A549 (cell line): ENCODE measurements at regions not wholly inside any gene's neighbourhood (a gene's known extent, or its start where the extent isn't known, plus 50 kb on each side); places are given as distances from the start of the nearest gene placed in this dataset.

Experiments used
- ATAC-seq, 2 experiments: fragments of 200-7000 bp in 1 of 2; fragments of >200 bp in 1 of 2; cut with Nextera tagmentation in 1 of 2; cut with Tn5 transposase in 1 of 2; 3 replicates each; pipeline versions ENCODE4 v1.8.0 to v1.9.1; 2018 to 2020; ENCODE audit warnings: mild to moderate bottlenecking in 1 of 2, moderate library complexity in 1 of 2
- CTCF ChIA-PET: fragments of 300-600 bp; sonication (Branson Sonifier 250); formaldehyde crosslinking; extraction: SDS; loops from one replicate; lab custom pipeline; 2021; ENCODE audit warnings: antibody characterized with exemption, inconsistent platforms; lab: Yijun Ruan, JAX
- POLR2A ChIA-PET: fragments of 350-600 bp; formaldehyde crosslinking; extraction: SDS; loops from one replicate; lab custom pipeline; 2021; ENCODE audit warnings: antibody characterized with exemption, inconsistent platforms; lab: Yijun Ruan, JAX
- DNase-seq, 2 experiments: peaks; one replicate each; pipeline versions ENCODE4 v3.0.0 to v3.0.0-alpha.2; 2011 to 2016; ENCODE audit warnings: low read depth in 1 of 2, low spot score in 1 of 2
- FAIRE-seq: peaks from 2 replicates; lab custom pipeline; 2011; peaks lifted over from hg19 to GRCh38; lab: Jason Lieb, UNC
- H3K27ac ChIP-seq, 2 experiments: fragments of >200 bp; sonication (Bioruptor Twin); formaldehyde crosslinking; 3 replicates each; pipeline ENCODE4 v1.5.1; 2016 to 2017
- H3K4me1 ChIP-seq: fragments of >200 bp; sonication (Bioruptor Twin); formaldehyde crosslinking; 3 replicates; pipeline ENCODE4 v1.6.1; 2016
- H3K4me2 ChIP-seq: fragments of >200 bp; sonication (Bioruptor Twin); formaldehyde crosslinking; 3 replicates; pipeline ENCODE4 v1.6.1; 2016
- H3K4me3 ChIP-seq: fragments of >200 bp; sonication (Bioruptor Twin); formaldehyde crosslinking; 3 replicates; pipeline ENCODE4 v1.5.1; 2016
- H3K9me3 ChIP-seq: fragments of >200 bp; sonication (Bioruptor Twin); formaldehyde crosslinking; 3 replicates; pipeline ENCODE4 v1.6.1; 2016
- CBX2 ChIP-seq: fragments of 200-600 bp; sonication (generic); IDR thresholded peaks from 2 replicates; pipeline ENCODE4 v1.6.1; 2016; ENCODE audit warnings: low read depth, mild to moderate bottlenecking, borderline replicate concordance
- CHD2 ChIP-seq: fragments of 150-350 bp; IDR thresholded peaks from 2 replicates; pipeline ENCODE4 v1.6.1; 2014; ENCODE audit warnings: low read length; ENCODE audit not compliant: partially characterized antibody
- GATA3 ChIP-seq: IDR thresholded peaks from 2 replicates; pipeline ENCODE4 v1.6.1; 2012; ENCODE audit warnings: borderline replicate concordance
- HOXA7 ChIP-seq: fragments of 250-450 bp; sonication (Bioruptor Pico); IDR thresholded peaks from 2 replicates; pipeline ENCODE4 v1.5.0; 2020; ENCODE audit warnings: mild to moderate bottlenecking, moderate library complexity
- HOXB13 ChIP-seq: fragments of 250-450 bp; sonication (Bioruptor Pico); IDR thresholded peaks from 2 replicates; pipeline ENCODE4 v1.5.0; 2020; ENCODE audit warnings: low read depth, mild to moderate bottlenecking, moderate library complexity
- HOXB5 ChIP-seq: fragments of 250-450 bp; sonication (Bioruptor Pico); IDR thresholded peaks from 2 replicates; pipeline ENCODE4 v1.5.0; 2020; ENCODE audit warnings: mild to moderate bottlenecking, moderate library complexity
- JUN ChIP-seq, 2 experiments: fragments of >200 bp; sonication (Bioruptor Twin); formaldehyde crosslinking; IDR thresholded peaks; 2 replicates in 1 of 2; 3 replicates in 1 of 2; pipeline ENCODE4 v1.6.1; 2016 to 2017
- KDM1A ChIP-seq: fragments of 200-600 bp; sonication (generic); IDR thresholded peaks from 2 replicates; pipeline ENCODE4 v1.6.1; 2016; ENCODE audit warnings: low read depth, mild to moderate bottlenecking
- MAFK ChIP-seq: fragments of 450-650 bp; IDR thresholded peaks from 2 replicates; pipeline ENCODE4 v1.6.1; 2014; ENCODE audit not compliant: partially characterized antibody
- NR3C1 ChIP-seq: fragments of >200 bp; sonication (Bioruptor Twin); formaldehyde crosslinking; IDR thresholded peaks from 3 replicates; pipeline ENCODE4 v1.6.1; 2017
- PHF8 ChIP-seq: fragments of 200-600 bp; sonication (generic); IDR thresholded peaks from 2 replicates; pipeline ENCODE4 v1.6.1; 2016; ENCODE audit warnings: low read depth, mild to moderate bottlenecking, antibody characterized with exemption, moderate library complexity, borderline replicate concordance
- POLR2AphosphoS2 ChIP-seq: conservative IDR thresholded peaks from 2 replicates; pipeline ENCODE4 v1.6.1; 2012; ENCODE audit warnings: low read length, improper control_type of control experiment, inconsistent platforms
- RCOR1 ChIP-seq: fragments of 150-350 bp; IDR thresholded peaks from 2 replicates; pipeline ENCODE4 v1.6.1; 2014; ENCODE audit warnings: antibody characterized with exemption, low read length, low read depth
- SMC3 ChIP-seq: fragments of >200 bp; sonication (Bioruptor Twin); formaldehyde crosslinking; IDR thresholded peaks from 3 replicates; pipeline ENCODE4 v1.6.1; 2018; ENCODE audit warnings: inconsistent platforms
- ZFP36 ChIP-seq: fragments of 450-650 bp; IDR thresholded peaks from 2 replicates; pipeline ENCODE4 v1.6.1; 2014; ENCODE audit warnings: borderline replicate concordance; ENCODE audit not compliant: partially characterized antibody
- WGBS: methylation state at CpG from one replicate; pipeline ENCODE4 v1.1.6; 2017; ENCODE audit errors: missing lambda C conversion rate; 5-methylcytosine and 5-hydroxymethylcytosine counted together
- TF ChIP-seq, protein P1 (sequence below): fragments of 200-600 bp; sonication (generic); IDR thresholded peaks from 2 replicates; pipeline ENCODE4 v1.6.1; 2016; ENCODE audit warnings: antibody characterized with exemption, mild to moderate bottlenecking, moderate library complexity
- TF ChIP-seq, protein P2 (sequence below): fragments of 250-450 bp; sonication (Bioruptor Pico); IDR thresholded peaks from 2 replicates; pipeline ENCODE4 v1.5.0; 2021; ENCODE audit warnings: mild to moderate bottlenecking, moderate library complexity, borderline replicate concordance
- TF ChIP-seq, protein P3 (sequence below): fragments of >200 bp; sonication (Bioruptor Twin); formaldehyde crosslinking; IDR thresholded peaks from 3 replicates; pipeline ENCODE4 v1.5.1; 2016
- TF ChIP-seq, protein P4 (sequence below): fragments of 250-450 bp; sonication (Bioruptor Pico); IDR thresholded peaks from 2 replicates; pipeline ENCODE4 v1.5.0; 2020; ENCODE audit warnings: low read depth, mild to moderate bottlenecking, moderate library complexity
- TF ChIP-seq, protein P5 (sequence below): fragments of >200 bp; sonication (Bioruptor Twin); formaldehyde crosslinking; IDR thresholded peaks from 2 replicates; pipeline ENCODE4 v1.6.1; 2016

DNA sequence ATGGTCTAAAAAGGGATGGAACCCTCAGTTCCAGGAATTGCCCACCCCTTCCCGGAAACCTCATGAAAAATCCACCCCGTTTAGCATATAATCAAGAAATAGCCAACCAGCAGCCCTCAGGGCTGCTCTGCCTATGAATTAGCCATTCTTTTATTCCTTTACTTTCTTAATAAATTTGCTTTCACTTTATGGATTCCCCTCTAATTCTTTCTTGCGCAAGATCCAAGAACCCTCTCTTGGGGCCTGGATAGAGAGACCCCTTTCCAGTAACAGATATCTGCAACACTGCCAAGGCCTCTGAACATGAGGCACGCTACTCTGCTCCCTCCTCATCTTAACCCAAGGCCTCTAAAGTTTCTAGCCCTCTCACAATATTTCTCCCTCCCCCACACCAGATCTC, 58.9 kb upstream of the POU2F1 start (continued):
- TF ChIP-seq, protein P1, sequence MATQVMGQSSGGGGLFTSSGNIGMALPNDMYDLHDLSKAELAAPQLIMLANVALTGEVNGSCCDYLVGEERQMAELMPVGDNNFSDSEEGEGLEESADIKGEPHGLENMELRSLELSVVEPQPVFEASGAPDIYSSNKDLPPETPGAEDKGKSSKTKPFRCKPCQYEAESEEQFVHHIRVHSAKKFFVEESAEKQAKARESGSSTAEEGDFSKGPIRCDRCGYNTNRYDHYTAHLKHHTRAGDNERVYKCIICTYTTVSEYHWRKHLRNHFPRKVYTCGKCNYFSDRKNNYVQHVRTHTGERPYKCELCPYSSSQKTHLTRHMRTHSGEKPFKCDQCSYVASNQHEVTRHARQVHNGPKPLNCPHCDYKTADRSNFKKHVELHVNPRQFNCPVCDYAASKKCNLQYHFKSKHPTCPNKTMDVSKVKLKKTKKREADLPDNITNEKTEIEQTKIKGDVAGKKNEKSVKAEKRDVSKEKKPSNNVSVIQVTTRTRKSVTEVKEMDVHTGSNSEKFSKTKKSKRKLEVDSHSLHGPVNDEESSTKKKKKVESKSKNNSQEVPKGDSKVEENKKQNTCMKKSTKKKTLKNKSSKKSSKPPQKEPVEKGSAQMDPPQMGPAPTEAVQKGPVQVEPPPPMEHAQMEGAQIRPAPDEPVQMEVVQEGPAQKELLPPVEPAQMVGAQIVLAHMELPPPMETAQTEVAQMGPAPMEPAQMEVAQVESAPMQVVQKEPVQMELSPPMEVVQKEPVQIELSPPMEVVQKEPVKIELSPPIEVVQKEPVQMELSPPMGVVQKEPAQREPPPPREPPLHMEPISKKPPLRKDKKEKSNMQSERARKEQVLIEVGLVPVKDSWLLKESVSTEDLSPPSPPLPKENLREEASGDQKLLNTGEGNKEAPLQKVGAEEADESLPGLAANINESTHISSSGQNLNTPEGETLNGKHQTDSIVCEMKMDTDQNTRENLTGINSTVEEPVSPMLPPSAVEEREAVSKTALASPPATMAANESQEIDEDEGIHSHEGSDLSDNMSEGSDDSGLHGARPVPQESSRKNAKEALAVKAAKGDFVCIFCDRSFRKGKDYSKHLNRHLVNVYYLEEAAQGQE: no peak

DNA sequence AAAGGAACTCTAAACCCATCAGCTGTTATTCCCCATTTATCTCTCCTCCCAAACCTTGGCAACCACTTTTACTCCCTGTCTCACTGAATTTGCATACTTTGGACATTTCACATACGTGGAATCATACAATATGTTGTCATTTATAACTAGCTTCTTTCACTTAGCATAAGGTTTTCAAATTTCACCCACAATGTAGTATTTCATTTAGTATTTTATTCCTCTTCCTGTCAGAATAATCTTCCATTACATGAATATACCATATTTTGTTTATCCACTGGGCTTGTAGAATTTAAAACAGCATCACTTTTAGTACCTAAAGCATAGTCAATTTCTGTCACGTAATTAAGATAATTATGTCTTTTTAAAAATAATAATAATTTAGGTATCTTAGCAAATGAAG, 55.5 kb upstream of the POU2F1 start:
- ATAC-seq: no peak
- FAIRE-seq: no peak

More for the DNA sequence above, 55.5 kb upstream of the POU2F1 start:
- no peak for TF ChIP-seq KDM1A
- TF ChIP-seq POLR2AphosphoS2: no peak
- no peak for TF ChIP-seq ZFP36
- TF ChIP-seq PHF8: no peak
- no peak for TF ChIP-seq HOXB13 (CRISPR knock-in tag)
- no peak for TF ChIP-seq CBX2
- TF ChIP-seq NR3C1: no peak
- TF ChIP-seq SMC3: no peak
- no peak for TF ChIP-seq RCOR1
- TF ChIP-seq, protein P2, sequence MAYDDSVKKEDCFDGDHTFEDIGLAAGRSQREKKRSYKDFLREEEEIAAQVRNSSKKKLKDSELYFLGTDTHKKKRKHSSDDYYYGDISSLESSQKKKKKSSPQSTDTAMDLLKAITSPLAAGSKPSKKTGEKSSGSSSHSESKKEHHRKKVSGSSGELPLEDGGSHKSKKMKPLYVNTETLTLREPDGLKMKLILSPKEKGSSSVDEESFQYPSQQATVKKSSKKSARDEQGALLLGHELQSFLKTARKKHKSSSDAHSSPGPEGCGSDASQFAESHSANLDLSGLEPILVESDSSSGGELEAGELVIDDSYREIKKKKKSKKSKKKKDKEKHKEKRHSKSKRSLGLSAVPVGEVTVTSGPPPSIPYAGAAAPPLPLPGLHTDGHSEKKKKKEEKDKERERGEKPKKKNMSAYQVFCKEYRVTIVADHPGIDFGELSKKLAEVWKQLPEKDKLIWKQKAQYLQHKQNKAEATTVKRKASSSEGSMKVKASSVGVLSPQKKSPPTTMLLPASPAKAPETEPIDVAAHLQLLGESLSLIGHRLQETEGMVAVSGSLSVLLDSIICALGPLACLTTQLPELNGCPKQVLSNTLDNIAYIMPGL (CRISPR knock-in tag): no peak
- no peak for TF ChIP-seq HOXA7 (CRISPR knock-in tag)
- no peak for TF ChIP-seq HOXB5
- TF ChIP-seq, protein P3, sequence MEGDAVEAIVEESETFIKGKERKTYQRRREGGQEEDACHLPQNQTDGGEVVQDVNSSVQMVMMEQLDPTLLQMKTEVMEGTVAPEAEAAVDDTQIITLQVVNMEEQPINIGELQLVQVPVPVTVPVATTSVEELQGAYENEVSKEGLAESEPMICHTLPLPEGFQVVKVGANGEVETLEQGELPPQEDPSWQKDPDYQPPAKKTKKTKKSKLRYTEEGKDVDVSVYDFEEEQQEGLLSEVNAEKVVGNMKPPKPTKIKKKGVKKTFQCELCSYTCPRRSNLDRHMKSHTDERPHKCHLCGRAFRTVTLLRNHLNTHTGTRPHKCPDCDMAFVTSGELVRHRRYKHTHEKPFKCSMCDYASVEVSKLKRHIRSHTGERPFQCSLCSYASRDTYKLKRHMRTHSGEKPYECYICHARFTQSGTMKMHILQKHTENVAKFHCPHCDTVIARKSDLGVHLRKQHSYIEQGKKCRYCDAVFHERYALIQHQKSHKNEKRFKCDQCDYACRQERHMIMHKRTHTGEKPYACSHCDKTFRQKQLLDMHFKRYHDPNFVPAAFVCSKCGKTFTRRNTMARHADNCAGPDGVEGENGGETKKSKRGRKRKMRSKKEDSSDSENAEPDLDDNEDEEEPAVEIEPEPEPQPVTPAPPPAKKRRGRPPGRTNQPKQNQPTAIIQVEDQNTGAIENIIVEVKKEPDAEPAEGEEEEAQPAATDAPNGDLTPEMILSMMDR: no peak
- TF ChIP-seq, protein P4, sequence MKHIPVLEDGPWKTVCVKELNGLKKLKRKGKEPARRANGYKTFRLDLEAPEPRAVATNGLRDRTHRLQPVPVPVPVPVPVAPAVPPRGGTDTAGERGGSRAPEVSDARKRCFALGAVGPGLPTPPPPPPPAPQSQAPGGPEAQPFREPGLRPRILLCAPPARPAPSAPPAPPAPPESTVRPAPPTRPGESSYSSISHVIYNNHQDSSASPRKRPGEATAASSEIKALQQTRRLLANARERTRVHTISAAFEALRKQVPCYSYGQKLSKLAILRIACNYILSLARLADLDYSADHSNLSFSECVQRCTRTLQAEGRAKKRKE (CRISPR knock-in tag): no peak
- no peak for TF ChIP-seq GATA3
- TF ChIP-seq, protein P5, sequence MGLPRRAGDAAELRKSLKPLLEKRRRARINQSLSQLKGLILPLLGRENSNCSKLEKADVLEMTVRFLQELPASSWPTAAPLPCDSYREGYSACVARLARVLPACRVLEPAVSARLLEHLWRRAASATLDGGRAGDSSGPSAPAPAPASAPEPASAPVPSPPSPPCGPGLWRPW: no peak
- TF ChIP-seq CHD2: no peak
- TF ChIP-seq MAFK: no peak
- no peak for TF ChIP-seq JUN (IDR thresholded peaks at IDR 0.05)
- Histone ChIP-seq H3K4me2 (no peak overlapping the region), H3K27ac (no peak overlapping the region), H3K4me1 (no peaks in the 10 kb centered on the region), H3K9me3 (no peaks in the 10 kb centered on the region), H3K4me3 (no peak overlapping the region)
- no peak for DNase-seq
- ChIA-PET CTCF (interaction anchor here (0.9 kb wide), 1 partner anchor 18 kb away, joined by 3 read pairs; no protein-coding TSS in a partner anchor), POLR2A (no interaction called here)
- WGBS: 19% methylated on average over 2 of the region's 2 CpGs
